Gastrocnemius medialis (tissue), 4 donors: ENCODE measurements at regions not wholly inside any gene's neighbourhood (a gene's known extent, or its start where the extent isn't known, plus 50 kb on each side); places are given as distances from the start of the nearest gene placed in this dataset.

Source experiments
- ATAC-seq, 2 donors: fragments of 150-250 bp; one replicate each; pipeline ENCODE4 v1.9.1; 2016
- DNase-seq, 2 donors: peaks; one replicate each; pipeline ENCODE4 v3.0.0-alpha.2; 2019
- H3K27ac ChIP-seq, 4 donors: fragments of 200-600 bp; sonication (generic); 1 replicate in 1 of 4; 2 replicates in 3 of 4; pipeline ENCODE4 v1.5.1; 2016 to 2018; ENCODE audit warnings: mild to moderate bottlenecking in 2 of 4, moderate library complexity in 1 of 4
- H3K27me3 ChIP-seq, 3 donors: fragments of 200-600 bp; sonication (generic) in 2 of 3; 1 replicate in 1 of 3; 2 replicates in 2 of 3; pipeline versions ENCODE4 v1.5.1 to v1.6.0; 2016 to 2019; ENCODE audit warnings: mild to moderate bottlenecking in 1 of 3, moderate library complexity in 1 of 3
- H3K36me3 ChIP-seq, 2 donors: fragments of 200-600 bp; sonication (generic) in 1 of 2; one replicate each; pipeline ENCODE4 v1.5.1; 2017 to 2018
- H3K4me1 ChIP-seq, 2 donors: fragments of 200-600 bp; sonication (generic) in 1 of 2; one replicate each; pipeline ENCODE4 v1.5.1; 2016 to 2017; ENCODE audit warnings: mild to moderate bottlenecking in 2 of 2
- H3K4me3 ChIP-seq, 4 donors: fragments of 200-600 bp; sonication (generic) in 3 of 4; 1 replicate in 1 of 4; 2 replicates in 3 of 4; pipeline ENCODE4 v1.5.1; 2016 to 2019; ENCODE audit warnings: mild to moderate bottlenecking in 2 of 4
- H3K9me3 ChIP-seq, 3 donors: fragments of 200-600 bp; sonication (generic) in 2 of 3; 1 replicate in 1 of 3; 2 replicates in 2 of 3; pipeline ENCODE4 v1.5.1; 2016 to 2019
- POLR2A ChIP-seq, 2 donors: fragments of 450-650 bp; IDR thresholded peaks; one replicate each; pipeline ENCODE4 v1.6.1; 2017; ENCODE audit warnings: antibody characterized with exemption in 2 of 2, mild to moderate bottlenecking in 2 of 2, moderate library complexity in 2 of 2
- in situ Hi-C, 4 donors: fragments of 200-750 bp; cut with MboI; loops; one replicate each; pipeline versions ENCODE4 v1.15.0 to v1.8.0; 2017; ENCODE audit warnings: low sequenced_read_pairs in 4 of 4
- intact Hi-C: fragments of 100-400 bp; cut with DNase I; formaldehyde crosslinking; loops from one replicate; pipeline ENCODE4 v1.15.1; 2023; ENCODE audit warnings: low total_unique reads
- TF ChIP-seq, protein P1 (sequence below), 5 experiments: fragments of 450-650 bp in 3 of 5; fragments of 200-600 bp in 2 of 5; sonication (generic) in 2 of 5; IDR thresholded peaks in 4 of 5; conservative IDR thresholded peaks in 1 of 5; 1 replicate in 4 of 5; 2 replicates in 1 of 5; pipeline ENCODE4 v1.5.1; 2016 to 2019; ENCODE audit warnings: antibody characterized with exemption in 5 of 5, mild to moderate bottlenecking in 3 of 5, moderate library complexity in 3 of 5

DNA sequence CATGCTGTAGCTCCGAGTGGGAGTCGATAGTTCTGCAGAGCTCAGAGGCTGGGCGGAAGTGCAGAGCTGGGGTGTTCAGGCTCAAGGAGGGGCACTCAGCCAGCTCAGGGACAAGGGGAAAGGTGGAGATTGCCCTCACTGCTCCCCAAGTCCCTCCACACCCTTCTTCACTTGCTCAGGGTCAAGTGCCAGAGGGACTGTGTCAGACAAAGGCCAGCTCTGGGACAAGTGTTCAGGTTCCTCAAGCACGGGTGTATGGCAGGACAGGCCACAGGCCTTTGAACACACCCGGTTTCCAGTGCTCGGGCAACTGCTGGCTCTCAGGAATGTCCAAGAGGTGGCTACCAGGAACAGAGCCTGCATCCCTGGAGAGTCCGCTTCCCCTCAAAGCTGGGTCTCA, 293.0 kb upstream of the PODXL start:
- no peak for DNase-seq
- Histone ChIP-seq H3K36me3 (no peaks in the 10 kb centered on the region), H3K4me1 (no peaks in the 10 kb centered on the region), H3K27ac (no peak overlapping the region), H3K4me3 (no peak overlapping the region), H3K27me3 (peaks cover 0 to 5% (median 0%) of the 10 kb centered on the region in 3 donors), H3K9me3 (no peaks in the 10 kb centered on the region)
- TF ChIP-seq, protein P1, sequence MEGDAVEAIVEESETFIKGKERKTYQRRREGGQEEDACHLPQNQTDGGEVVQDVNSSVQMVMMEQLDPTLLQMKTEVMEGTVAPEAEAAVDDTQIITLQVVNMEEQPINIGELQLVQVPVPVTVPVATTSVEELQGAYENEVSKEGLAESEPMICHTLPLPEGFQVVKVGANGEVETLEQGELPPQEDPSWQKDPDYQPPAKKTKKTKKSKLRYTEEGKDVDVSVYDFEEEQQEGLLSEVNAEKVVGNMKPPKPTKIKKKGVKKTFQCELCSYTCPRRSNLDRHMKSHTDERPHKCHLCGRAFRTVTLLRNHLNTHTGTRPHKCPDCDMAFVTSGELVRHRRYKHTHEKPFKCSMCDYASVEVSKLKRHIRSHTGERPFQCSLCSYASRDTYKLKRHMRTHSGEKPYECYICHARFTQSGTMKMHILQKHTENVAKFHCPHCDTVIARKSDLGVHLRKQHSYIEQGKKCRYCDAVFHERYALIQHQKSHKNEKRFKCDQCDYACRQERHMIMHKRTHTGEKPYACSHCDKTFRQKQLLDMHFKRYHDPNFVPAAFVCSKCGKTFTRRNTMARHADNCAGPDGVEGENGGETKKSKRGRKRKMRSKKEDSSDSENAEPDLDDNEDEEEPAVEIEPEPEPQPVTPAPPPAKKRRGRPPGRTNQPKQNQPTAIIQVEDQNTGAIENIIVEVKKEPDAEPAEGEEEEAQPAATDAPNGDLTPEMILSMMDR (IDR thresholded peaks at IDR 0.05 in 4 of 5, conservative IDR thresholded peaks at IDR 0.05 in 1 of 5) = no peak
- TF ChIP-seq POLR2A (IDR thresholded peaks at IDR 0.05) = no peak
- intact Hi-C loops (no loop called here), in situ Hi-C loops (no loop called here)
- ATAC-seq = no peak

DNA sequence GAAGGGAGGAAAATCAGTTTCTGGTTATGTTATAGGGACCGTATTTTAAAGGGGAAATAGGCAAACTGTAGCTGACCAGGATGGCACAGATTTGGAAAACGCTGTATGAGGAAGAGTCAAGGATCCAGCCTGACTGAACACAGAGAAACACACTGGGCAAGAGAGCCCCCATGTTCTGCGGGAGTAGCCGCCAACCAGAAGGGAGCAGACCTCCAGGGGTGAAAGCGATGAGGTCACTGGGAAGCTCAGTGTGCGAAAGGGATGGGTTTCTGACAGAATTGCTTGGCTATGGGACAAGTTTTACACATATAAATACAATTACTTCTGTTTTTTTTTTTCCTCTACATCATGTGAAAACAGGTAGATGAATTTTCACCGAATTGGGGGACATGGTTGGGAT, 291.6 kb upstream of the PODXL start:
- intact Hi-C loops = no loop called here
- DNase-seq = no peak

DNA sequence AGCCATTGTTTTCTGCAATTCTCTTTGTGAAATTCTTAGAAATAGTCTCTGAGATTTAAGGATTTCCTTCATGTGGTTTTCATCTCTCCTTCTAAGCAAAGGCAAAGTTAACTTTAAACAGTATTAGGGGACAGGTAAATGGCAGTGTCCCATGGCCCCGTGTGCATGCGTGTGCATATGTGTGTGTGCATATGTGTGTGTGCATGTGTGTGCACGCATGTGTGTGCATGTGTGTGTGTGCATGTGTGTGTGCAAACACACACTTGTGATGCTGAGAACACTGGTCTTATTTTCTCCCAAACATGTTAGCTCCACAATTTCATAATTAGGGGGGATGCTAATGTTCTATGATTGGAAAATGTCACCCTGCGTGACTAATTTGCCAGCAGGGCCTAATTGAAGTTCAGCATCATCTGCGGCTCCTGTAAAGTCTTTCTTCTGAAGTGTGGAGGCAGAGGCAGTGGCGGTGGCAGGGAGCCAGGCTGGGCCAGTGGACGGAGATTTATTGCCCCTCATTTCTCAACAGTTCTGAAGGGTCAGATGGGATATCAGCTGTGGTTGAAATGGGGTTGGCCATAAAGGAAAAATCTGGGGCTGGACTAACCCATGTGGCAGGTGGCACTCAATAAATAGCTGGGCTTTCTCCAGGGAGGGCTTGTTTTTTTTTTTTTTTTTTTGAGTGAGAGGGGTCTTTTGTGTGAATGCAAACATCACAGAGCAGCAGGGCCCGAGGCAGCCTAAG, 289.3 kb upstream of the PODXL start:
- intact Hi-C loops = no loop called here
- H3K27me3 ChIP-seq = peaks cover 0 to 7% (median 0%) of the 10 kb centered on the region in 3 donors
- no peaks in the 10 kb centered on the region for H3K36me3 ChIP-seq
- no peak for DNase-seq
- no peaks in the 10 kb centered on the region for H3K4me1 ChIP-seq
- no peaks in the 10 kb centered on the region for H3K9me3 ChIP-seq
- no peak for ATAC-seq
- no peak overlapping the region for H3K27ac ChIP-seq
- no peak overlapping the region for H3K4me3 ChIP-seq
- in situ Hi-C loops = no loop called here
- TF ChIP-seq, protein P1 (IDR thresholded peaks at IDR 0.05 in 4 of 5, conservative IDR thresholded peaks at IDR 0.05 in 1 of 5) = no peak
- TF ChIP-seq POLR2A (IDR thresholded peaks at IDR 0.05) = no peak

More for the DNA sequence above, 291.6 kb upstream of the PODXL start:
- H3K9me3 ChIP-seq = no peaks in the 10 kb centered on the region
- peaks cover 0 to 5% (median 0%) of the 10 kb centered on the region in 3 donors for H3K27me3 ChIP-seq
- no peak overlapping the region for H3K4me3 ChIP-seq
- no peaks in the 10 kb centered on the region for H3K4me1 ChIP-seq
- no peak overlapping the region for H3K27ac ChIP-seq
- no peaks in the 10 kb centered on the region for H3K36me3 ChIP-seq
- TF ChIP-seq, protein P1 (IDR thresholded peaks at IDR 0.05 in 4 of 5, conservative IDR thresholded peaks at IDR 0.05 in 1 of 5) = no peak
- TF ChIP-seq POLR2A (IDR thresholded peaks at IDR 0.05) = no peak
- in situ Hi-C loops = no loop called here
- no peak for ATAC-seq

DNA sequence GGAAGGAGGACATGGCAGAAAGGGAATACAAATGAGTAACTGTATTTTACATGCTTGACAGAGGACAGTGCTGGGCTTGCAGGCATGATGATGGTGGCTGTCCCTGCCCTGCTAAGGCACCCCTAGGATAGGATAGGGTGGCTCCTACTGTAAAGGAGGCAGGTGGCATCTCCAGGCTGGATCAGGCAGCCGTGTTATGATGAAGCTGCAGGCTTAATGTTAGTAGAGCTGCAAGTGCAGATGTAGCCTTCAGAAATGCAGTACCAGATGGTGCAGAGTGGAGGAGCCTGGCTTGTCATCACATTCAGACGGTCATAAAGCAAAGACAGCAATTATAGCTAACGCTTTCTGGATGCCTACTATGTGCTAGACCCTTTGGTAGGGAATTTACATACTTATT, 287.9 kb upstream of the PODXL start:
- ATAC-seq (no peak), DNase-seq (no peak)
- Histone ChIP-seq H3K4me3 (no peak overlapping the region), H3K36me3 (no peaks in the 10 kb centered on the region), H3K9me3 (no peaks in the 10 kb centered on the region), H3K27me3 (peaks cover 0 to 7% (median 0%) of the 10 kb centered on the region in 3 donors), H3K27ac (no peak overlapping the region), H3K4me1 (no peaks in the 10 kb centered on the region)
- TF ChIP-seq, protein P1 (IDR thresholded peaks at IDR 0.05 in 4 of 5, conservative IDR thresholded peaks at IDR 0.05 in 1 of 5) = no peak
- no peak for TF ChIP-seq POLR2A (IDR thresholded peaks at IDR 0.05)
- in situ Hi-C loops (no loop called here), intact Hi-C loops (no loop called here)
